Right ventricle myocardium superior (tissue), 1 donor: ENCODE measurements at regions not wholly inside any gene's neighbourhood (a gene's known extent, or its start where the extent isn't known, plus 50 kb on each side); places are given as distances from the start of the nearest gene placed in this dataset.

ENCODE experiments used
- ATAC-seq: fragments of 200-7000 bp; cut with Tn5 transposase; one replicate; pipeline ENCODE4 v1.9.1; 2020; ENCODE audit warnings: mild to moderate bottlenecking; ENCODE audit not compliant: poor library complexity
- DNase-seq: peaks from one replicate; pipeline ENCODE4 v3.0.0-alpha.2; 2020
- intact Hi-C: fragments of 100-400 bp; cut with DNase I; formaldehyde crosslinking; loops from one replicate; pipeline ENCODE4 v1.11.2; 2022
- donor health status: DM: no; HTN: yes; CAD: no; lungs with severe emphysema.

DNA sequence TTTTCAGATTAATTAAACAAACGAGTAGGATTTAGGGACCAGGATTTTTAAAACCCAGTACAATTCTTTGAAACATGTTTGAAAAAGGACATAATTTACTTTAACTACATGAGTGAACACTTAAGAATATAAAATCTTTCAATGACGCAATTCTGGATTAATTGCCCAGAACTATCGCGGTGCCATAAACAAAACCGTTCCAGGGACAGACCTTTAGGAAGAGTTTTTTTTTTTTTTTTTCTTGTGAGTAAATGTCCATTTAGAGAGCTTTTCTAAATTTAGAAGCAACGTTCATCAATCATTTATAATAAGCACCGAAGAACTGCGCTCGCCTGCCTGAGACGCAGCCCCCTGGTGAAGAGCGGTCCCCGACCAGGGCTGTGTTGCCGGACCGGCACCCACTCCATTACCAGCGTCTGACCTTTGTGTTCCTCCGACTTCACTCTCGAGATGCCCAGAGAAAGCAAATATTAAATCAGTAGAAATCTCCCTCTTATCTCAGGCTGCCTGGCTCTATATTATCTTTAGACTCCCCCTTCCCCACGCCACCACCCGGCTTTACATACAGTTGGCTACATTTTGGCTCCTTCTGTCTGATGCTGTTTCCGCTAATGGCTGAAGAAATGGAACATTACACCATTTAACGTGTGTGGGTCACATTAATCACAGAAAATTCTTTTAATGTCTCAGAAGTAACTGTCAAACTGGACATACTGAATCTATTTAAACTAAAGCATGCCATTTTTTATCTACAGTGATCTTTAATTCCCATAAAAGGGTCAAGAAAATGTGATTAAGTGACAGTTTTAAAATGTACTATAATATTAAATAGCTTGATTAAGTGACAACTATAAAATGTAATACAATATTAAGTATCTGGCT is 364.0 kb upstream of the MEIS1 start:
- ATAC-seq (no peak), DNase-seq (no peak)
- intact Hi-C loops = no loop called here

DNA sequence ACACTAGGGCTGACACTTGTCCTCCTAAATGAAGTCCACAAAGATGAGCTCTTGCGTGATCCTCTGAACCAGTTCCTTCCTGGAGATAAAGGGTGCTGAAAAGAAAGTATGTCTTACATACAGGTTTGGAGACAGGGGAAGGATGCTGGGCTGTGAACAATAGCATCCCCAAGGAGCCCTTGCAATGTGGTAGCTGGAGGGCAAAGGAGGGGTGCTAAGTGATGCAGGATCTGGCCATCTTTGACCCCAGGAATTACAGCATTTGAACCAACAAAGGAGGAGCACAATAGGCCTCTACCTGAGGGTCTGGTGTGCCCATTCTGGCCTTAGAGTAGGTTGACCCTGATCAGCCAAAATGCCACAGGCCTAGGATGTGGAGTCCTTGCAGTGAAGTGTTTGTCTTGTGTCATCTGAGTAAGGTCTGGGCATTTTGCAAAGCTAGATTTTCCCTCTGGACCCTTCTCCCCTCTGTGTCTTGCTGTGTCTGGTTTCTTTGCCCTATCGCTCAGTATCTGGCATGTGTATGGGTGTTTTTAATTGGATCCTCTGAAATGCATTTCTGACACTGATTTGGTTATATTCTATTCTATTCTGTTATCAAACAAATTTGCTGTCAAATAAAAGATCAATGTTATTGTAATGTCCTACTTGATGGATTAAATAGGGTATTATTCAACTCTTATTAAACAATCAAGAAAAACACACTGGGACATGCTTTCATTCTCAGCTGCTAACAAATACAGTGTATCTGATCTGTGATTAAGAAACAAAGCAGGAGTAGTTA is 364.8 kb upstream of the MEIS1 start:
- no peak for DNase-seq
- no peak for ATAC-seq
- intact Hi-C loops = no loop called here

DNA sequence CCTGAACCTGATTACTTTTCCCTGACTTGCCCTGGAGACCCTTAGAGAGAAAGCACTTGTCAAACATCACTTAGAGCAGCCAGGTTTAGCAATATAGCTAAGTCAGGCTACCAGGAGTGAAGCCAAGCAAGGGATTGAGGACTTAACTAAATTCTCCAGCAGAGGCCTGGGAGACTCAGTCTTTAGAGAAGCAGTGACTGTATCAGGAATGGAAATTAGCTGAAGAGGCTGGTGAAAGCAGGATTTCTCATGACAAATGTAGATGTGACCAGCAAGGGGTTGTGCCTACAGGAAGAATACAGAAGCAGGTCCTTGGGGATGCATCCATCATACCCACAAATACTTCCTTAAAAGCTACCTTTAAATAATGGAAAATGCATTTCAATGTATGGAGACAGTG is 368.9 kb upstream of the MEIS1 start:
- intact Hi-C loops = no loop called here
- no peak for ATAC-seq

DNA sequence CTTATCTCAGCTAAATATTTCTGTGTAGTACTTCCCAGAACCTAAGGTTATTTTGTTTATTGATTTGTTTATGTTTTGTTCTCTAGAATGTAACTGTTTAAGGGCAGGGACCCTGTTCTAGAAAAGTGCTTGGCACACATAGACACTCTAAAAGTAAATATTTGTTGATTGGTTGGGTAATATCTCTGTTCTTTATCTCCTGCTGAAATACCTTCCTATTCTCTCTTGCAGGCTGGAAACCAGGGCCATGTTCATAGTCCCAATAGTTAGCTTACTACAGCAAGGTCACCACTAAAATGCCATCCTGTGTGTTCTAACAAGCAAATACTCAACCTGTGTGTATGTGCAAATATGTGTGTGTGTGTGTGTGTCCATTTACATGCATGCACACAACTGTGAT is 375.6 kb upstream of the MEIS1 start:
- ATAC-seq (no peak), DNase-seq (no peak)
- intact Hi-C loops = no loop called here

More for the DNA sequence above, 368.9 kb upstream of the MEIS1 start:
- no peak for DNase-seq

DNA sequence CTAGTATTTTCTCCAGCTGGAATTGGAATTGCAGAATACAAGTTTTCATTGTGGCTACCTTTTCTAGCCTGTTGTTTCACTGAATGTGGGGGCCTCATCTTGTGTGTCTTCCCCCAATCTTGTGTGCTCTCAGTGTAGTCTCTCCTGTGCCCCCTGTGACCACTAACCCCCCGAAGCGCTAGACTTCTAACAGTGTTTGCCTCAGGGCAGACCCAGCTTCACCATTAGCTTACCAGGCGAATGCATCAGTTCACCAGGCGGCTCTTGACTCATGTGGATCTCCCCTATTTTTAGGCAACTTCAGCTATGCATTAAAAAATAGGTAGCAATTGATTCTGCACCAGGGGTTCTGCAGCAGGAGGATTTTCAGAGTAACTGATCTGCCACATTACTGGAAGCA is 376.2 kb upstream of the MEIS1 start:
- ATAC-seq = no peak
- DNase-seq = no peak
- intact Hi-C loops = no loop called here

DNA sequence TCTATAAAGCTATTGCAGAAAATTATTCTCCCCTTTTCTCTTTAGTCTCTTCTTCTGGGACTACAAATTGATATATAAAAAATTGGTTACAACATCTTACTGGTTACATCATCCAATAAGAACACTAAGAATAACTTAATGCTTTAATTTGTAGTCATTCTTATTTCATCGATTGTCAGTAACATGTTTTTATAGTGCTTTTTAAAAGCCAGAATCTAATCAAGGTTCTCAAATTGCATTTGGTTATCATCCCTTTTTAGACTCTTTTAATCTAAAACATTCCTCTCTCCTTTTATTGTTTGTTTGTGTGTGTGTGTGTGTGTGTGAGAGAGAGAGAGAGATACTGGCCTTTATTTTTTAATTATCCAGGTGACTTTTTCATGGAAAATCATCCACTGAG is 377.1 kb upstream of the MEIS1 start:
- no peak for DNase-seq
- intact Hi-C loops = no loop called here
- no peak for ATAC-seq

DNA sequence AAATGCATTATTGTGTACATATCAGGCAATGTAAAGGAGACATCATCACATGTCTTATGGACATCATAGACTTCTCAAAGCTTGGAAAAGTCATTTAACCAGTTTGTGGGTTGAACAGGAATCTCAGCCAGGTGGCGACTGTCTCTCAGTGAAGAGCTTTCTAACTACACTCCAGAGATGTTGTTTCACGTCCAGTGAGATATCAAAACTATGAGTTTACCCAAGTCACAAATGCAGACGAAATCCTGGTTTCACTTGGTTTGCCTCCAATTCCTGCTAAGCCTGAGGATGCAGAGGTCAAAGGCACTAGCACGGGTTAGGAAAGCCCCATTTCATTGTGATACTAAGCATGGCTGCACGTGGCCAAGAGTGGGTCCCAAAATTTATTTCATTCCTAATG is 384.5 kb upstream of the MEIS1 start:
- intact Hi-C loops = no loop called here
- no peak for ATAC-seq
- no peak for DNase-seq

DNA sequence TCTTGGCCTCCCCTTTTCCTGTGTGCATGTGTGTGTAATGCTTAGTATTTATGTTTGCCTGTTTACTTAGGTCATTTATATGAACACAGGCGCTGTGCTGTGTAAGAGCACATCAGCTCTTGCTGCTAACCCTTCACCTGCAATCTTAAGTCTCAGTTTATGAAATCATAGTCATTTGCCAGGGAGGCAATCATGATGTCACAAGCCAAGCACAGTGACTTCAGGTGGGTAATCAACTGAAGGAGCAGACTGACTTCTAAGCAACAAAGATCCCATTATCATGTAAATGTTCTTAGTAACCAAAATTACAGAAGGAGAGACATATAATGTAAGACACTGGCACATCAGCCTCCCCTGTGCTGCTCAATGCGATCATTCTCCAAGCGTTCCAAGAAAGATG is 386.3 kb upstream of the MEIS1 start:
- intact Hi-C loops = no loop called here
- no peak for ATAC-seq

DNA sequence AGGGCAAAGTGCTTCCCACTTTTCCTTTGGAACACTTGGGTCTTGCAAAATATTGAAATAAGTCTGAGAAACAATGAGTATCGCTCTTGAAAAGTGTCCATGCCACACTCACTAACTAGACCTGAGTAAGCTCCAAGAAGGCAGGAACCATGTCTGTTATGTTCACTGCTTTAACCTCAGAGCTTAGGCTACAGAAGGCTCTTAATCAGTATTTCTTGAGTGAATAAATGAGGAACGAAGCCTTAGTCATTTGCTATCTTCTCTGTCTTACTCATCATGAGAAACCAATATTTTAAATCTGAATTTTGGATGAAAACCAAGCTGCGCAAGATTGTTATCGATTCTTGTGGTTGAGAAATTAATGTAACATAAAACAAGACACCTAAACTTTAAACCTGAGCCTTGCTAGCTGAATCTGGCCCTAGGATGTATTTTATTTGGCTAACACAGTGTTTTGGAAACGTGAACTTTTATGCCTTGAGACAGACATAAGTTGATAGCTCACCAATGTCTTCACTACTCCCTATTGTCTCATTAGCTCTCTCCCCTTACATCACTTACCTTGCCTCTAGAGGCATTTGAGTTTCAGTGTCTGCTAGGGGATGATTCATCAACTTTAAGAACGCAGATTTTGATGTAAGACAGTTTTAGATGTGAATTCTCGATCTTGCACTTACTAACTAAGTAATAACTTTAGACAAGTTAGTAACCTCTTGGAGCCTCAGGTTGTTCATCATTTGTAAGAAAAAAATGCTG is 392.8 kb upstream of the MEIS1 start:
- ATAC-seq = no peak
- no peak for DNase-seq
- intact Hi-C loops = no loop called here

More for the DNA sequence above, 386.3 kb upstream of the MEIS1 start:
- DNase-seq = no peak

DNA sequence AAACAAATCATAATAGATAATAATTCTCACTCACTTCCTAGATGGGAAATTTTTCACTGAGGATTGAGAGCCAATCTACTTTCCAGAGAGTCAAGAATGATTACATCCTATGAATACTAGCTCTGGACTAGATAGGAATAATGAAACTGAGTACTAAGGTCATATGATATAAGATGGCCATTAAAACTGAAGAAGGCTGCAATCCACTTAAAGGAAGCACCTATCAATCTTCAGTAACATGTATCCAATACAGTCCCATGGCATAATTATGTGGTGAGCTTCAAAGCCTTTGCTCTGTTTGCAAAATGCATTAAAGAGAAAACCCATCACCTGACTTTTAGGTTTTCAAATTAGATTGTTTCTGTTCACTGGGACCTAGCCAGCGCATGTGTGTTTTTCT is 398.0 kb upstream of the MEIS1 start:
- no peak for ATAC-seq
- intact Hi-C loops = no loop called here
- no peak for DNase-seq

DNA sequence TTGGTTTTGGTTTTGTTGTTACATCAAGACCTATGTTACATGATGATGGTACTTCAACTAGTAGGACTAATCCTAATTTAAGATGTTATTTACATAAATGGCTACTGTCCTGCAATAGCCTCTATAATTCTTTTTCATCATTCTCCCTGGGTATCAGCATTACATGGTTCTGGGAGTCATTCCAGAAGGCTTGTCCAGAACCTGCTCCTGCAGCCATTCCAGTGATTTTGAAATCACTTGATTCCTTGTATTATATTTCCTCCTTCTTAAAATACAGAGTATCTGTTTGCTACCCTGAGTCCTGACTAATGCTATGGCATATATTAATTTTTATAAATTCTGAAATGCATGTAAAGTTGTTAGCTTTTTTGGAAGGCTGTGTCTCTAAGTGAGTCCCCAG is 400.5 kb upstream of the MEIS1 start:
- ATAC-seq (no peak), DNase-seq (no peak)
- intact Hi-C loops = no loop called here

DNA sequence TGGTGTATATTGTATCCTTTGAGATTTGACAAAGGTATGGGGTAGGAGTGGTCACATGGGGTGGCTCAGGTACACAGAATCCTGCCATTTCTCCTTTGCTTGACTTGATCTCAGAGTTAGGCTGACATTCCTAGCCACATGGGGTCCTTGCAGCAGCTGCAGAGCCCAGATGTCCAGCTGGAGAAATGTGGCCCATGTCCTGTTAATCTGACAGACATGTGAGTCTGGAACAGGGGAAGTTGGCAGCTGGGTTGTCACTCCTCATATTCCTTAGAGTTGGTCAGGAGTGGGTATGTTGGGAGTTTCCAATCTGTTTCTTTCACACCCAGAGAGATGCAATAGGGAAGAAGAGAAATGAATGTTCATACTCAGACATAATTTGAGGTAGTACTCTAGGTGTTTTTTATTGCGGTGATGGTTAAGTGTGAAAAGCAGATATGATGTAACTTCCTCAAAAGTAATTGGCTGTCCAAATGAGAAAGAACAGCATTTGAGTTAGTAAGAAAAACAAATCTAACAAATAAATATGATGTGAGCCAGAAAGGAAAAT is 402.6 kb upstream of the MEIS1 start:
- ATAC-seq = no peak
- intact Hi-C loops = no loop called here
- no peak for DNase-seq

DNA sequence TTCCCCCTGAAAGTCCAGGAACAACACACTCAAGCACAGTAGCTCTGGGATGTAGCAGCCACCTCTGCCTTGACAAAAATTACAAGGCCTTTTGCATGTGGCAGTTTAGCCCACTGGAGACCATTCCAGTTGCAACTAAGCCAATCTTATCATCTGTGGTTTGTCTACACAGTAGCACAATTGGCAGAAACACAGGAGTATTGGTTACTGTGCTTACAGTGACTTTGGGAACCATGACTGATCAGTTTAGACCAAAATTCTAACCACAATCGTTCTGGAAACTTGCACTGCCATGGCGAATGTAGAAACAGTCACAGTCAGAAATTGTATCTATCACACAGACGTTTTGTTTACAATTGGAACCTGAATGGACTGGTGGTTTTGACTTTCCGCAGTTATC is 403.7 kb upstream of the MEIS1 start:
- intact Hi-C loops = no loop called here
- ATAC-seq (no peak), DNase-seq (no peak)

DNA sequence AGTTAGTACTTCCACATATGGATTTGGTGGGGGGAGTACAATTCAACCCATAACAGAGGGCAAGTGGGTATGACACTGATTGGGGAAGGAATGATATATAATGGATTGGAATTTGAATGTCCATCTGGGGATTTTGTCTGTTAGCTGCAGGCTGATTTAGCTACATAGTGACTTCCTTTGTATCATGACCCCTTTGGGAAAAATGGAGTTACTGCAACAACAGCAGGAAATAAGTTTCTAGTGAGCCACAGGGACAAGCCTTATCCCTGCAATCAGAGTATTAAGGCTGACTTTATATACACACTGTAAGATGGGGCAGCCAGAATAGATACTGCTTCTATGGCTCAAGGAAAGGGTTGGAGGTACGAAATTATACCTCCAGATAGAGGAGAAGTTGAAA is 404.4 kb upstream of the MEIS1 start:
- intact Hi-C loops = no loop called here
- DNase-seq (no peak), ATAC-seq (no peak)

DNA sequence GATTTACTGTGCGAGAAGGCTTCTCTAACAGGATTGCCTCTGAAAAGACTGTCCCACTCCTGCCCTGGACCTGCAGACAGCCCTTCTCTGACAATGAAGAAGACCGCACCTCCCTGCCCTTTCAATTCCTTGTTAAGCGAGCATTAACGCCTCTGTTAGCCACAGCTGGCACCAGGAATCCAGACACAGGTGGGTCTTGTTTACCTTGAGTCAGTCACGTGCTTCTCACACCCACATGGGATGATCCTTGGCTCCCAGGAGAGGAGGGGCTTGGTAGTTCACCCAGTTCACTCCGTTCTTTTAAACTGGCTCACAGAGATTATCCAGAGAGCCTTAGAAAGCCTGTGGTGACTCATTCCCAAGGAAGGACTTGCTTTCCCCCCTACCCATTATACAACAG is 410.5 kb upstream of the MEIS1 start:
- DNase-seq = no peak
- no peak for ATAC-seq
- intact Hi-C loops = no loop called here

DNA sequence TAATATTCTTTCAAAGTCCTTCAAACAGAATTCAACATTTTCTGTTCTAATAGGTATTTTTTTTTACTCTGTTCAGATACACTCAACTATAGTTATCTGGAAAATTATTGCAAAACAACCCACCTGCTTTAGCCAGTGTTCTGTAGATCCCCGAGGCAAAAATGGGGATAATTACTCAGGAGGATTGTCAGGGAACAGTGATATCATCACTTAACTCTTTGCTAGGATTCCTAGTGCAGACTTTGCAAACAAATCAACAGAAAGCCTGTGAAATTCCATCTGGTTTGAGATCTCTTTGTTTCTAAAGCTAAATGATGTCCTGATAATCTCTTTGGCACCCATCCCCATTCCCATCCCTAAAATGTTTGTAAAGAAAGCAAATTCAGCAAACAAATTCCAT is 413.6 kb upstream of the MEIS1 start:
- intact Hi-C loops = no loop called here
- ATAC-seq (no peak), DNase-seq (no peak)

DNA sequence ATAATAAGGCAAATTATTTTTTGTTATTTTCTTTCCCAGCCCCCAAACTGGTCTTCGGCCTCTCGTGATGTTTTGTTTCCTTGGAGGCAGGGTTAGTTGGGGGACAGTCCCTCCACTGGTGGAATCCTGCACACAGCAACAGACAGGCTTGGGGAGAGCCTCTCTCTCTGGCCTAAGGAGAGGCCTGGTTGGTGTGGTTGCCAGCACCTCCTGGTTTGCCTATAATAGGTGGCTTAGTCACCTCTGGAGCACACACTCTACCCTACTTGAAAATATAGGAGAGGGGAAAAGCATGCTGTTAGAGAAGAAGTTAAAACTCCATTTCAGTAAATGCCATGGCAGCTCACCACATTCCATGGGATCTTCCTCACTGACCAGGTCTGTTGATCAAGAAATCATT is 417.2 kb upstream of the MEIS1 start:
- intact Hi-C loops = no loop called here
- ATAC-seq (no peak), DNase-seq (no peak)

DNA sequence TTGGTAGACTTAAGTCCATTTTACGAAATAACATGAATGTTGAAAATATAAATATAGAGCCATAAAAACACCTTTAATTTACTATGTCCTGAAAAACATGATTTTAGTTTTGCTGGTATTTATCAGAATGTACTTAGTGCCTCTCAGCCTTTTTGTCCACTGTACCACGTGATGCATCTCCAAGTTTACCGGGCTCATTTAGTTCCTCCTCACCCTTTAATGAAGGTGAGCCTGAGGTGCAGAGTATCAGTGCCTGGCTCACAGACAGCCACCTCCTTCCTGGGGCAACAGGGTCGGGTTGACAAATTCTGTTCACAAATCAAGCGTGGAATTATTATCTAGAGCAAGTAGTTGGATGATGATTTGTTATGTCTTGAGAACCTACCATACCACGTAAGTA is 420.5 kb upstream of the MEIS1 start:
- DNase-seq = no peak
- intact Hi-C loops = no loop called here
- ATAC-seq = no peak

DNA sequence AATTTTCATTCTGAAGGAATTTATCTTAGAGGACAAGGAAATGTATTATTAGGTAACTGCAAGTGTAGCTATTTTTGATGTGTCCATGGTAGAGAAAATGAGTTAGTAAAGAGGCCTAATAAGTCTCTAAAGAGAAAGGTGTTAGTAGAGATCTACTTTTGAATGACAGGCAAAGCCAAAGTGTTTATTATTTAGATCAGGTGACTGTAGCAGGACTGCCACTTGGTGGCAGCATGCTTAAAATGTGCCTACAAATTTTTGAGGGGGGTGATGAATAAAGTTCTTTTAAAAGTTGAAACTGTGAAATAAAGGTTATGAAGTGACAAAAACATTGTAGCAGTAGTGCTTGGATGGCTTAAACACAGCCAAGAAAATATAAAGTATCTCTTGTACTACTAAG is 421.5 kb upstream of the MEIS1 start:
- intact Hi-C loops = no loop called here
- ATAC-seq = no peak

More for the DNA sequence above, 421.5 kb upstream of the MEIS1 start:
- no peak for DNase-seq
